HCT116 (cell line): ENCODE measurements at regions not wholly inside any gene's neighbourhood (a gene's known extent, or its start where the extent isn't known, plus 50 kb on each side); places are given as distances from the start of the nearest gene placed in this dataset.

Source experiments
- ATF3 ChIP-seq: IDR thresholded peaks from 2 replicates; pipeline ENCODE4 v1.6.1; 2012
- CTCF ChIP-seq, 3 experiments: fragments of 200-600 bp in 1 of 3; sonication (generic) in 1 of 3; IDR thresholded peaks in 2 of 3; conservative IDR thresholded peaks in 1 of 3; 2 replicates each; pipeline ENCODE4 v1.5.1; 2012 to 2017; ENCODE audit warnings: low read depth in 2 of 3, low read length in 2 of 3, antibody characterized with exemption in 1 of 3, borderline replicate concordance in 1 of 3, control low read depth in 1 of 3, mild to moderate bottlenecking in 1 of 3, mixed read lengths in 1 of 3, mixed run types in 1 of 3, moderate library complexity in 1 of 3; ENCODE audit not compliant: insufficient read depth in 1 of 3
- REST ChIP-seq: IDR thresholded peaks from 2 replicates; pipeline ENCODE4 v1.6.1; 2012; ENCODE audit warnings: low read depth

GRCh38 chr6:102327697-102328225 lies 934.3 kb downstream of the GRIK2 start:
- TF ChIP-seq ATF3 (no peak), REST (no peak), CTCF (IDR thresholded peaks at IDR 0.05 in 2 of 3, conservative IDR thresholded peaks at IDR 0.05 in 1 of 3; ENCODE audit: borderline replicate concordance in 1 of 3, insufficient read depth in 1 of 3, low read depth in 2 of 3, low read length in 2 of 3) (no peak)
